Thymus (tissue), 11 donors: ENCODE measurements at regions not wholly inside any gene's neighbourhood (a gene's known extent, or its start where the extent isn't known, plus 50 kb on each side); places are given as distances from the start of the nearest gene placed in this dataset.

ENCODE experiments used
- DNase-seq, 9 donors: peaks; one replicate each; pipeline ENCODE4 v3.0.0-alpha.2; 2013; ENCODE audit warnings: low spot score in 9 of 9, low read depth in 6 of 9, missing footprints in 1 of 9
- H3K27ac ChIP-seq, 2 donors: one replicate each; pipeline ENCODE4 v1.5.1; 2013; ENCODE audit warnings: control low read depth in 1 of 2, low read depth in 1 of 2, low read length in 1 of 2, mild to moderate bottlenecking in 1 of 2, moderate library complexity in 1 of 2
- H3K27me3 ChIP-seq, 2 donors: one replicate each; pipeline ENCODE4 v1.5.1; 2013; ENCODE audit warnings: low read length in 1 of 2; ENCODE audit not compliant: control insufficient read depth in 2 of 2, insufficient read depth in 1 of 2
- H3K36me3 ChIP-seq, 2 donors: one replicate each; pipeline ENCODE4 v1.5.1; 2013; ENCODE audit warnings: low read length in 1 of 2, mild to moderate bottlenecking in 1 of 2, moderate library complexity in 1 of 2; ENCODE audit not compliant: control insufficient read depth in 2 of 2, insufficient read depth in 2 of 2
- H3K4me1 ChIP-seq, 2 donors: one replicate each; pipeline ENCODE4 v1.5.1; 2013; ENCODE audit warnings: low read length in 2 of 2; ENCODE audit not compliant: control insufficient read depth in 2 of 2, insufficient read depth in 2 of 2
- H3K4me3 ChIP-seq, 2 donors: one replicate each; pipeline ENCODE4 v1.5.1; 2013; ENCODE audit warnings: low read length in 2 of 2, control low read depth in 1 of 2, mild to moderate bottlenecking in 1 of 2
- H3K9me3 ChIP-seq, 2 donors: one replicate each; pipeline ENCODE4 v1.5.1; 2013; ENCODE audit warnings: low read length in 1 of 2, mild to moderate bottlenecking in 1 of 2; ENCODE audit not compliant: control insufficient read depth in 2 of 2, insufficient read depth in 1 of 2
- WGBS: extraction: QIAGEN DNeasy Blood & Tissue Kit; methylation state at CpG from one replicate; pipeline ENCODE4 v1.1.7; 2013; 5-methylcytosine and 5-hydroxymethylcytosine counted together
- donor health status: healthy.

DNA sequence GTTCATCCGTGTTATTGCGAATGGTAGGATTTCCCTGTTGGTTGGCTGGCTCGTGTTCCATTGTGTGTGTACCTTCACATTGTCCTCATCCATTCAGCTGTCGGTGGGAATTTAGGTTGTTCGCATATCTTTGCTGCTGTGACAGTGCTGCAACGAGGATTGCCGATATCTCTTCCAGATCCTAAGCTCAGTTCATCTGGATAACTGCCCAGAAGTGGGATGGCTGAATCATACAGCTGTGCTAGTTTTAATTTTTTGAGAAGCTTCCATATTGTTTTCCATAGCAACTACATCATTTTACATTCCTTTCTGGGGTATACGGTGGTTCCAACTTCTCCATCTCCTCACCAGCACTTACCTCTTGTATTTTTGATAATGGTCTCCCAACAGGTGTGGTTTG, 292.8 kb upstream of the SFSWAP start:
- no peak overlapping the region for H3K4me3 ChIP-seq
- no peaks in the 10 kb centered on the region for H3K9me3 ChIP-seq
- H3K36me3 ChIP-seq = no peaks in the 10 kb centered on the region
- no peak overlapping the region for H3K27ac ChIP-seq
- no peak for DNase-seq
- WGBS = 96% methylated on average over 8 of the region's 8 CpGs
- no peaks in the 10 kb centered on the region for H3K27me3 ChIP-seq
- no peaks in the 10 kb centered on the region for H3K4me1 ChIP-seq

GRCh38 chr12:131418884-131419283, 292.0 kb upstream of the SFSWAP start:
- H3K4me3 ChIP-seq = no peak overlapping the region
- 83% methylated on average over 2 of the region's 2 CpGs for WGBS
- no peak for DNase-seq

DNA sequence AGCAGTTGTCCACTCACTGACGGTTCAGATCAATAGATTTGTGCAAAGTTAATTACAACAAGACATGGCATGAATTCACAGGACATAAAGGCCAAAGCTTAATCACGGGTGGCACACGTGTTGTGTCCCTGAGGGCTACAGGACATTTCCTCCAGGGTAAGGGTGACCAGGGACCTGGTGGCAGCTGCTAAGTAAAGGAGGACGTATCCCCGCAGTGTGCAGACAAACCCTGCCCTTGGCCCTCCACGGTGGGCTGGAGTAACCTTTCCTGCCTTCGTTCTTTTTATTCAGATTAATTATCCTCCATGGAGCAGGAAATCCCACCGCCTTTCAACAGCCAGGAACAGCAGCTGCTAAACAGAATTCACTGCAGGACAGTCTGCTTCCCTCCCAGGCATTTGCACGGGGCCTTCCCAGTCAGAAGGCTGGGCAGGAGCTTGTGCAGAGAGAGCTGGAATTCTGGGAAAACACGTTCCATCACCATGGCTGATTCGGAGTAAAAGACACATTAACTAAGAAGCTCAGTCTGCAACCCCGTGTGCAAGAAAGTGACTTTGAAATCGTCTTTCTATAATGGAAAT, 289.9 kb upstream of the SFSWAP start:
- no peak for DNase-seq
- Histone ChIP-seq H3K9me3 (no peaks in the 10 kb centered on the region), H3K4me1 (no peaks in the 10 kb centered on the region), H3K27me3 (no peaks in the 10 kb centered on the region), H3K4me3 (no peak overlapping the region), H3K36me3 (no peaks in the 10 kb centered on the region), H3K27ac (no peak overlapping the region)
- WGBS = 95% methylated on average over 13 of the region's 13 CpGs

More at GRCh38 chr12:131418884-131419283, 292.0 kb upstream of the SFSWAP start:
- Histone ChIP-seq H3K4me1 (no peaks in the 10 kb centered on the region), H3K9me3 (no peaks in the 10 kb centered on the region), H3K27ac (no peak overlapping the region), H3K36me3 (no peaks in the 10 kb centered on the region), H3K27me3 (no peaks in the 10 kb centered on the region)

DNA sequence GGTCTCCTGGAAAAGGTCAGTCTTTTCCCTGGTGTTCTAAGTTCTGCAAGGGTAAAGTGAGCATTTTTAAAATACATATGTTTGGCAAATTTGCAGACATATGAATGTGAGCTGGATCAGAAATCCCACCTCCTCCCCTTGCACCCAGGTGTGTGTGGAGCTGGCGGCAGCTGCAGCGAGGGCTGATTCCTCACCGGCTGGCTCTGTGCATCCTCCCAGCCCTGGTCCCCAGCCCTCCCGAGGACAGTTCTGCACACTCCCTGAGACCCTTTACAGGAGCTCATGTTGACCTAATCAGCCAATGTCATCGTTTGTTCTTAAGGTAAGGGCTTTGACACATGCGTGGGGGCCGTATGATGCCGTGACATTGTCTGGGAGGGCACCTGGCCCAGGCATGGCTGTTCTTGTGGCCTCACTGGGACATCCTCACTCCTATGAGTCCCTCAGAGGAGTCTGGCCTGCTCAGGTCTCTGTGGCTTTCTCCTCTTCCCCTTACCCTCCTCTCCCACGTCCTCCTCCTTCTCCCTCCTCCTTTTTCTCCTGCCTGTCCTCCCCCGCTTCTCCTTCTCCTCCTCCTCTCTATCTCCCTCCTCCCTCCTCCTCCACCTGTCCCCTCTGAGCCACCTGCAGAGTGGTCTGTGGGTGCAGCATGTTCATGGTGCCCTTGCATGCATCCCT, 289.2 kb upstream of the SFSWAP start:
- no peaks in the 10 kb centered on the region for H3K36me3 ChIP-seq
- DNase-seq = no peak
- H3K27ac ChIP-seq = no peak overlapping the region
- no peaks in the 10 kb centered on the region for H3K9me3 ChIP-seq
- WGBS = 86% methylated on average over 10 of the region's 10 CpGs
- H3K4me1 ChIP-seq = no peaks in the 10 kb centered on the region
- no peaks in the 10 kb centered on the region for H3K27me3 ChIP-seq
- H3K4me3 ChIP-seq = no peak overlapping the region

DNA sequence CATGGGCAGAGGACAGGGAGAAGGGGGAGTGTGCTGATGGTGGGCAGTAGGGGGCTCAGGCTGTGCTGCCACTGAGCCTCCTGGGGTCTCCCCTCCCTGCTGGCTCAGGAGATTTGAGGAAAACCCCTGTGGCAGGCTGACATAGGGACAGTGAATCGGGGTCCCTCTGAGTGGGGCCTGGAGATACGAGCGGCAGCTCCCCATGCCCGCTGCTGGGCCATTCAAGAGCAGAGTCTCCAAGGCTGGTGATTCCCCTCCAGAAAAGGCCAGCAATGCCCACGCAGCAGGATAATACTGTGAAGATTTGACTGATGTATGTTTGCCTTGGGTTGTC, 288.7 kb upstream of the SFSWAP start:
- no peak for DNase-seq
- H3K4me3 ChIP-seq = no peak overlapping the region
- no peaks in the 10 kb centered on the region for H3K36me3 ChIP-seq
- no peaks in the 10 kb centered on the region for H3K4me1 ChIP-seq
- 83% methylated on average over 5 of the region's 5 CpGs for WGBS
- H3K9me3 ChIP-seq = no peaks in the 10 kb centered on the region
- no peak overlapping the region for H3K27ac ChIP-seq
- no peaks in the 10 kb centered on the region for H3K27me3 ChIP-seq

DNA sequence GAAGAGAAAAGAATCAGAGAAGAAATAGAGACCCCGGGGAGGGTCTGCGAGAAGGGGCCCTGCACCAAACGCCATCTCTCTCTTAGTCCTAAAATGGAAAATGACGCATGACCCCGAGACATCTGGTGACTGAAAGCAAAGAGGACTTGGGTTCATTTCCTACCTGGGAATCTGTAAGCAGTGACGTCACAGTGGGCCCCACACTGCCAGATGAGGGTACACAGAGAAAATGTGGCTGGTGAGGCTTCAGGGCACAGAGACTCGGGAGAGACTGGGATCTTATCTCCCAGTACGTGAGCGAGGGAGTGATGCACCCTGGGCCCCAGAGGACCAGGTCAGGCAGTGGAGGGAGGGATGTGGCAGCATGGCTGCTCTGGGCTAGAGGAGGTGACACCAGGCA, 288.1 kb upstream of the SFSWAP start:
- WGBS = 75% methylated on average over 9 of the region's 9 CpGs
- no peaks in the 10 kb centered on the region for H3K4me1 ChIP-seq

GRCh38 chr12:131424270-131424669, 286.6 kb upstream of the SFSWAP start:
- Histone ChIP-seq H3K9me3 (no peaks in the 10 kb centered on the region), H3K4me1 (no peaks in the 10 kb centered on the region), H3K27ac (no peak overlapping the region), H3K4me3 (no peak overlapping the region), H3K27me3 (no peaks in the 10 kb centered on the region), H3K36me3 (no peaks in the 10 kb centered on the region)
- DNase-seq = no peak

More for the DNA sequence above, 288.1 kb upstream of the SFSWAP start:
- no peaks in the 10 kb centered on the region for H3K9me3 ChIP-seq
- H3K27ac ChIP-seq = no peak overlapping the region
- no peaks in the 10 kb centered on the region for H3K36me3 ChIP-seq
- no peaks in the 10 kb centered on the region for H3K27me3 ChIP-seq
- DNase-seq = no peak
- no peak overlapping the region for H3K4me3 ChIP-seq

GRCh38 chr12:131425112-131426075, 285.5 kb upstream of the SFSWAP start:
- DNase-seq = no peak
- Histone ChIP-seq H3K36me3 (no peaks in the 10 kb centered on the region), H3K4me3 (no peak overlapping the region), H3K27ac (no peak overlapping the region), H3K4me1 (no peaks in the 10 kb centered on the region), H3K9me3 (no peaks in the 10 kb centered on the region), H3K27me3 (peaks cover 0 to 3% of the 10 kb centered on the region in 2 donors)
- WGBS = 94% methylated on average over 9 of the region's 9 CpGs

GRCh38 chr12:131428091-131428685, 282.7 kb upstream of the SFSWAP start:
- Histone ChIP-seq H3K4me1 (no peaks in the 10 kb centered on the region), H3K9me3 (no peaks in the 10 kb centered on the region), H3K27ac (no peak overlapping the region), H3K36me3 (no peaks in the 10 kb centered on the region), H3K27me3 (peaks cover 0 to 20% of the 10 kb centered on the region in 2 donors), H3K4me3 (no peak overlapping the region)
- no peak for DNase-seq
- WGBS = 95% methylated on average over 14 of the region's 14 CpGs
